ENCODE measurements at regions not wholly inside any gene's neighbourhood (a gene's known extent, or its start where the extent isn't known, plus 50 kb on each side); places are given as distances from the start of the nearest gene placed in this dataset.

DNA sequence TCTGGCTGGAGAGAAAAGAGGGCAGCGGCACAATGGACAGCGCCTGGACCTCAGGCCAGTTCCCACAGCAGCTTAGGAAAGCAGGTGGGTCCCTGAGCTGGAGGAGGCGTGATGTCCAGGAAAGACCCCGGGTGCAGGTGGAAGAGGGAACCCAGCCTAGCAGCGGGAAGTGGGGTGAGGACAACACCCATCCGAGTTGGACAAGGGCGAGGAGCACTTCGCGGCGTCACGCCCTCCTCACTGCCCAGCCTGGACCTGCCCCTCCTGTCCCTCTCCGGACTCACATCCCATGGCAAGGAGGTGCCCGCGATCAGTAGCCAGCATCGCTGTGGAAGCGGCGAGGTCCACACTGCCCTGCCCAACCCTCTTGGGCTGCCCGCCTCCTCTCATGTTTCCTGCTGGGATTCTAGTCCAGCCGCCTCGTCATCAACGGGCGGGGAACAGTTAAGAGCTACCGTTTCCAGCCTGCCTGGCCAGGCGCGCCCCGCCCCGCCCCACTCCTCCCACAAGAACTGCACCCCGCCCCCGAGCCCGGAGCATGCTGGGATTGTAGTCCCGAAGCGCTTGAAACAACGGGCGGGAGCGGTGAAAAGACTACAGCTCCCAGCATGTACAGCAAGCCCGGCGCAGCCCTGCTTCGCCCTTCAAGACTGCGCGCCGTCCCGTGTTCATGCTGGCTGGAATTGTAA, 930.6 kb upstream of the ZNF722 start:
- peak; percentile 86 for DNase-seq (ENCODE audit: extremely low spot score, unreplicated experiment)
- H3K36me3 Mint-ChIP-seq (ENCODE audit: unreplicated experiment), result peaks cover 5% of the 10 kb centered on the region
- H3K4me3 Mint-ChIP-seq (ENCODE audit: unreplicated experiment), result no peak overlapping the region
- H3K27me3 Mint-ChIP-seq (ENCODE audit: unreplicated experiment), result no peaks in the 10 kb centered on the region
- no peak for TF ChIP-seq CTCF (IDR thresholded peaks at IDR 0.05)
- no peak overlapping the region for H3K27ac Mint-ChIP-seq (ENCODE audit: unreplicated experiment)
- H3K4me1 Mint-ChIP-seq (ENCODE audit: unreplicated experiment), result no peaks in the 10 kb centered on the region
- peaks cover 53% of the 10 kb centered on the region for H3K9me3 Mint-ChIP-seq (ENCODE audit: unreplicated experiment)

- no peak overlapping the region for H3K27ac Mint-ChIP-seq (ENCODE audit: unreplicated experiment)
Measured at GRCh38 chr7:63070696-63071095, 928.0 kb upstream of the ZNF722 start.

GRCh38 chr7:63071396-63071795, 927.3 kb upstream of the ZNF722 start:
- Mint-ChIP-seq H3K27me3 (ENCODE audit: unreplicated experiment) (no peaks in the 10 kb centered on the region), H3K27ac (ENCODE audit: unreplicated experiment) (no peak overlapping the region), H3K4me1 (ENCODE audit: unreplicated experiment) (no peaks in the 10 kb centered on the region), H3K9me3 (ENCODE audit: unreplicated experiment) (peaks cover 55% of the 10 kb centered on the region), H3K4me3 (ENCODE audit: unreplicated experiment) (no peak overlapping the region), H3K36me3 (ENCODE audit: unreplicated experiment) (peaks cover 5% of the 10 kb centered on the region)
- no peak for TF ChIP-seq CTCF (IDR thresholded peaks at IDR 0.05)
- DNase-seq (ENCODE audit: extremely low spot score, unreplicated experiment), result peak; percentile 80

More at GRCh38 chr7:63070696-63071095, 928.0 kb upstream of the ZNF722 start:
- peaks cover 56% of the 10 kb centered on the region for H3K9me3 Mint-ChIP-seq (ENCODE audit: unreplicated experiment)
- no peaks in the 10 kb centered on the region for H3K4me1 Mint-ChIP-seq (ENCODE audit: unreplicated experiment)
- TF ChIP-seq CTCF (IDR thresholded peaks at IDR 0.05), result no peak
- no peak overlapping the region for H3K4me3 Mint-ChIP-seq (ENCODE audit: unreplicated experiment)
- DNase-seq (ENCODE audit: extremely low spot score, unreplicated experiment), result peak; percentile 73
- H3K27me3 Mint-ChIP-seq (ENCODE audit: unreplicated experiment), result no peaks in the 10 kb centered on the region
- H3K36me3 Mint-ChIP-seq (ENCODE audit: unreplicated experiment), result peaks cover 5% of the 10 kb centered on the region

DNA sequence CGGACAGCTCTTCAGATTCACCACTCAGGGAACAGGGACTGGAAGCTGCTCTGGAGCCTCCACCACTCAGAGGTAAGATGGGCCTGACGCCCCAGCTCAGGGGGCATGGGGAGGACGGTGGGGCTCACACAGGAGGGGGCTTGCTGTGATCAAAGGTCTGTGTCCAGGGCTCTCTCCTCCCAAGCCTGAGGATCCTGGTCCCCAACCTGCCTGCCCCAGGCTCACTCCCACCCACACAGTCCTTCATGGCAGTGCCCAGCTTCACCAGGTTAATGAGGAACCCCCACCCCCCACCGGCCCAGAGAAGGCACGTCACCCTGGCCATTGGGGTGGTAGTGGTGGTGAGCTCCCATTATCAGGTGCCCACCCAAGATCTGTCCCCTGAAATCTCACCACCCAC, 926.7 kb upstream of the ZNF722 start:
- peaks cover 49% of the 10 kb centered on the region for H3K9me3 Mint-ChIP-seq (ENCODE audit: unreplicated experiment)
- no peak overlapping the region for H3K4me3 Mint-ChIP-seq (ENCODE audit: unreplicated experiment)
- DNase-seq (ENCODE audit: extremely low spot score, unreplicated experiment), result no peak
- no peaks in the 10 kb centered on the region for H3K27me3 Mint-ChIP-seq (ENCODE audit: unreplicated experiment)
- H3K4me1 Mint-ChIP-seq (ENCODE audit: unreplicated experiment), result no peaks in the 10 kb centered on the region
- no peak overlapping the region for H3K27ac Mint-ChIP-seq (ENCODE audit: unreplicated experiment)
- TF ChIP-seq CTCF (IDR thresholded peaks at IDR 0.05), result no peak
- H3K36me3 Mint-ChIP-seq (ENCODE audit: unreplicated experiment), result peaks cover 5% of the 10 kb centered on the region

DNA sequence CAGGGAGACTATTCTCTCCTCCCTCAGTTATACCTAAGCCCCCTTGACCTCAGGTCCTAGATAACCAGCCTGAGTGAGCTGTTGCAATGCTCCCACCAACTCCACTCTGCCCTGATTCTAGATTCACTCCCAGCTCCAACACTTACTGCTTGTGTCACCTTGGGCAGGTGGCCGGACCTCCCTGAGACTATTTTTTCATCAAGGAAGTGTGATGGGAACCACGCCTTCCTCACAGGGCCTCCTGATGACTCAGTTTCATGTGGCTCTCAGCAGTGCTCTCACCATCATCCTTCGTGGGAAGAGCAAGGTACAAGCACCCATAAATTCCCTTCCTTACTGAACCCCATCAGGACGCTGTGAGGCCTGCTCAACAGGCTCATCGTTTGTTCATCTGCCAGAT, 925.8 kb upstream of the ZNF722 start:
- TF ChIP-seq CTCF (IDR thresholded peaks at IDR 0.05), result no peak
- peaks cover 5% of the 10 kb centered on the region for H3K36me3 Mint-ChIP-seq (ENCODE audit: unreplicated experiment)
- H3K9me3 Mint-ChIP-seq (ENCODE audit: unreplicated experiment), result peaks cover 41% of the 10 kb centered on the region
- H3K4me3 Mint-ChIP-seq (ENCODE audit: unreplicated experiment), result no peak overlapping the region
- no peak overlapping the region for H3K27ac Mint-ChIP-seq (ENCODE audit: unreplicated experiment)
- no peaks in the 10 kb centered on the region for H3K27me3 Mint-ChIP-seq (ENCODE audit: unreplicated experiment)
- H3K4me1 Mint-ChIP-seq (ENCODE audit: unreplicated experiment), result no peaks in the 10 kb centered on the region
- DNase-seq (ENCODE audit: extremely low spot score, unreplicated experiment), result no peak

All from osteocyte (in vitro differentiated cells).